Lung microvascular endothelial cell (primary cell): ENCODE measurements at regions not wholly inside any gene's neighbourhood (a gene's known extent, or its start where the extent isn't known, plus 50 kb on each side); places are given as distances from the start of the nearest gene placed in this dataset.
"Not testable (repeated sequence)": the region's sequence is repeated elsewhere in the genome, so short reads cannot be mapped to it uniquely, and the experiment has no call there.

Experiments
- DNase-seq, 2 donors: peaks; one replicate each; pipeline versions ENCODE4 v3.0.0 to v3.0.0-alpha.2; 2010; ENCODE audit warnings: low read depth in 2 of 2

GRCh38 chr6:168193816-168194721 is 115.1 kb upstream of the FRMD1 start:
- no peak for DNase-seq

- no peak for DNase-seq
Observed at GRCh38 chr6:168192901-168193815, 114.1 kb upstream of the FRMD1 start.

GRCh38 chr6:168192195-168192900 is 113.3 kb upstream of the FRMD1 start:
- DNase-seq: no peak

- no peak for DNase-seq
Observed at GRCh38 chr6:168190646-168191443, 111.8 kb upstream of the FRMD1 start.

DNA sequence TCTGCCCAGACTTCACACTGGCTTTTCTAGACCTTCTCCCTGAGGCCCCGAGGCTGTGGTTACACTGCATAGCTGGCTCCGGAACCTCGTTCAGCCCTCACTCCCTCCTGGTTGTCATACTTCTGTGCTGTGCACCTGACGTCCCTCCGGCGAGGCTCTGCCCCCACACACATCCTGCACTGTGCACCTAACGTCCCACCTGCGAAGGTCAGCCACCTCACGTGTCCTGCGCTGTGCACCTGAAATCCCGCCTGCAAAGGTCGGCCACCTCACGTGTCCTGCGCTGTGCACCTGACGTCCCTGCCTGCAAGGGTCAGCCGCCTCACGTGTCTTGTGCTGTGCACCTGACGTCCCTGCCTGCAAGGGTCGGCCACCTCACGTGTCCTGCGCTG is 111.0 kb upstream of the FRMD1 start:
- DNase-seq: no peak

DNA sequence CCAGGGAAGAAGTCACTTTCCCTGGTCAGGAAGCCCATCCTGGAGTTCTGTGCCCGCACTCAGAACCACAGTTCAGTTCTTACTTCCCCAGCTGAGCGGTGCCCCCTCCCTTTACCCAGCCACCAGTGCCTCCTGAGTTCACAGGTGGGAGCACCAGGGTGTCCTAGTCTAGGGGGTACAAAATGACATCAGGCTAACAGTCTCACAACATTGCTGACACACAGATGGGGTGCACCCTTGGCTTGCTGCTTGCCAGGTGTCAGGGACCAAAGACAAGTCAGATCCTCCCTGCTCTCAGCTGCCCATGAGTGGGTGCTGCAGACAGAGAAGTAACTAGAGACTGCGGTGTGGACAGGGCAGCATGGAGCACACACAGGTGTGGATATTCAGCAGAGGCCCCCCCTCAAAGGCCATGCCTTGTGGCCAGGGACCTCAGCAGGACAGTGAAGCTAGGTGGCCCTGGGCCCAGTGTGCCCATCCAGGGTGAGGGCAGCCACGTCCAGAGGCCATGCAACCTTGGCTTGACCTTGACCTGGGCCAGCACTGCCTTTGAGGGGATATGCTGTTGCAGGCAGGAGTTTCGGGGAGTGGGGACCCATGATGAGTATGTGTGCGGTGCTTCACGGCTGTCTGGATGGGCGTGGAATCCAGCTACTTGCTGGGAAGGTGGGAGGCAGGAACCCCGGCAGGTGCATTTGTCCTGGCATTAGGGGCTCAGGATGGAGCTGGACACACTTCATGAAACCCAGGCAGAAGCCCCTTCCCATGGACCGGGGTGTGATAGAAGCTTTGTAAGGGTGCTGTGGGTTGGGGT is 110.4 kb upstream of the FRMD1 start:
- no peak for DNase-seq

- no peak for DNase-seq
Observed at GRCh38 chr6:168188369-168189199, 109.6 kb upstream of the FRMD1 start.

GRCh38 chr6:168186438-168186837 is 107.4 kb upstream of the FRMD1 start:
- DNase-seq: no peak

GRCh38 chr6:168186018-168186417 is 107.0 kb upstream of the FRMD1 start:
- DNase-seq: not testable (repeated sequence)

DNA sequence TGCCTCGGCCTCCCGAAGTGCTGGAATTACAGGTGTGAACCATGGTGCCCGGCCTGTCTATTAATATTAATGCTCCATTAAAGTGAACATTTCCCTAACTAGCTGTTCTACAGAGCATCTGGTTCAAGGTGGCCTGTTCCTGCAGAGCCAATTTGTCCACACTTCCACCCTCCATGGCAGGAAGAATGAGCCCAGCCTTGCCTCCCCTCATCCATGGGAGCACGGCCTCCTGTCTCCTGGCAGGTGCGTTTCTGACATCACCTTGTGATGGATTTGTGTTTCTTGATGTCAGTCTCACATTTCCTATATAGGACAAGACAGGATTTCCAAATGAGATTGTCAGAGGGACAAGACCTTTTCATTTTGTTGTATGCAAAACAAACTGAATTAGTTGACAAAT is 105.7 kb upstream of the FRMD1 start:
- no peak for DNase-seq

DNA sequence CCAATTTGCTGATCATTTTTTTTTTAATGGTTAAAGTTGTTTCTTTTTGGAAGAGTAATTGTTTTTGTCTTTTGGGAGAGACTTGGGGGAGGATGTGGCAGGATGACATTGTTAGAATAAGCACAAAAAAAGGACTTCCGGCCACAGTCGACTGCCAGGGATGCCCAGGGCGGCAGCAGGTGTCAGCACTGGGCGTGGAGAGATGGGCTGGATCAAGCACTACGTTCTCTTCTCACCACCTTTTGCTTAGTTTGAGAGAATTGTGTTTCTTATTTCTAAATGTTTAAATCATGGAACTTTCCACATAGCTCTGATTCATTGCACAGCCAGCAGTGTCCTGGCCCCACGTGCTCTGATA is 104.6 kb upstream of the FRMD1 start:
- no peak for DNase-seq

DNA sequence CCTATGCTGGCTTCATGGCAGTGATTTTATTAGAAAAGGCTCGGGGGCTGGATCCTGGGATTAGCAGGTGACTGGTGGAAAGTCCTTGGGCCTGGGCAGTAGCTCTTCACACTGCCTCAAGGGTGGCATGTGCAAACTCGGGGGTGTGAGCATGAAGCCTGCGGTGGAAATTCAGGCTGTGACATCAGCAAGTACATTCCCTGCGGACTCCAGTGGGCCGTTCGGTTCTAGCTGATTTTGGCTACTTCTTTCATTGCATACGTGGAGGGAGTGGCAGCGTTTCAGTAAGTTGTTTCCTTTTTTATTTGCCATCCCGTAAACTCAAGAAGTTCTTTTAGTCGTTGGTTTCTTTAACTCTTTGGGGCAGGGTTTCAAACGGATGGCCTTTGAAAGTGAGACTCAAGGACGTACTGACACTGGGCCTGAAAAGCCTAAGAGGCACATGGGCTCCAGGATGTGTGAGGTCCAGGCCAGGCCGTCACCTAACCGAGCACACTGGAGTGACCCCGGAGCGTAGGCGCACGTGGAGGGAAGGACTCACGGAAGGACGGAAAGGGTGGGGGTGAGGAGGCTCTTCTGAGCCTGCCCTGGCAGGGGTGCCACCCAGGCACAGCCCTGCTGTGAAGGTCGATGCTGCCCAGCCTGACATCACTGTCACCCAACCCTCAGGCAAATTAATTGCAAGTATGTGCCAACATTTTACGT is 104.0 kb upstream of the FRMD1 start:
- no peak for DNase-seq

DNA sequence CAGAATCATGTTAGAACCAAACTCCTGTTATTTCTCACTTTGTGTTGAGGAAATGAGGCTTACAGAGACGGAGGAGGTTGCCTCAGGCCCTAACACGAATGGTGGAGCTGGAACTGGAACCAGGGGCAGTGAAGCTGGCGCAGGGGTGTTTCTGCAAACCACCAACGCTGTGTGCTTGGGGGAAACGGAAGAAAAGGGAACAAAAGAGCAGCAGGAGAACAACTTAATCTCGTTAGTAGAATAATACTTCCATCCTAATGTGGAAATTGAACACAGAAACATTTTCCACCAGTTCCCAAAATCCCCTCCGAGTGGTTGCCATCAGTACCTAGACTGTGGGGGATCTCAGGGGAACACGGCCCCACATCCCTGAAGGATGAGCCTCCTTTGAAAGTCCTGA is 103.4 kb upstream of the FRMD1 start:
- no peak for DNase-seq

- DNase-seq: no peak
Observed at GRCh38 chr6:168181876-168182275, 102.9 kb upstream of the FRMD1 start.

- DNase-seq: no peak
Observed at GRCh38 chr6:168181316-168181715, 102.3 kb upstream of the FRMD1 start.

- no peak for DNase-seq
Observed at GRCh38 chr6:168180548-168181011, 101.6 kb upstream of the FRMD1 start.

DNA sequence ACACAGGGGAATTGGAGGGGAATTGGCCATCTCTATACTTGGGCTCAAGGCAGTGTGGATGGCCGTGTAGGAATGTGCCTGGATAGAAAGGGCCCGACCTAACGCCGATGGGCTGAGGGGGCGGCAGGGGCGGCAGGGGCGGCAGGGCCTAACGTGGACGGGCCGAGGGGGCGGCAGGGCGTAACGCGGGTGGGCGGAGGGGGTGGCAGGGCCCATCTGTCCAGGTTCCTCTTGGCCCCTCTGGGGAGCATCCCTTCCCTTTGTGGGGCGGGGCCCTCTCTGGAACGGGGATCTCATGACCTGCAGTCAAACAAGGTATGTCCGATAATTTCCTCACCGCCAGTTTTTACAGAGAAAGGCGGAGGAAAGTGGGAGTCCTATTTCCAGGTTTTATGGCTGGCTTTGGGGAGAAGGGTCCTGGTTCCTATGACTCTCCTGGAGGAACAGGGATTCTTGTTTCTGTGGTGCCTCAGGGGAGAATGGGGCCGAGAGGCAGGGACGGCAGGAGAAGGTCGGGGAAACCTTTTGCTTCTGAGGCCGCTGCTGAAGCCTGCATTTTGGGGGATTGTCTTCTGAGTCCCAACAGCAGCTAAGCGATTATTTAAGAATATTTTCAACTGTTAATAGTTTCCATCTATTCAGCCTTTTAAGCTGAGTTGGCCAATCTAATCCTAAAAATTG is 100.8 kb upstream of the FRMD1 start:
- DNase-seq: no peak

GRCh38 chr6:168179133-168179532 is 100.1 kb upstream of the FRMD1 start:
- no peak for DNase-seq
